ENCODE measurements at regions not wholly inside any gene's neighbourhood (a gene's known extent, or its start where the extent isn't known, plus 50 kb on each side); places are given as distances from the start of the nearest gene placed in this dataset.

GRCh38 chr11:127464325-127464724 lies 463.8 kb upstream of the KIRREL3 start:
- TF ChIP-seq CTCF (IDR thresholded peaks at IDR 0.05), result no peak
- no peak for TF ChIP-seq POLR2AphosphoS5 (IDR thresholded peaks at IDR 0.05)
- no peak for TF ChIP-seq EP300 (IDR thresholded peaks at IDR 0.05)

All from suprapubic skin (tissue), 4 donors.